Colonic mucosa (tissue), 4 donors: ENCODE measurements at regions not wholly inside any gene's neighbourhood (a gene's known extent, or its start where the extent isn't known, plus 50 kb on each side); places are given as distances from the start of the nearest gene placed in this dataset.

Source experiments
- DNase-seq: peaks from one replicate; pipeline ENCODE4 v3.0.0-alpha.2; 2020
- H3K27ac ChIP-seq: fragments of 200-600 bp; one replicate; pipeline ENCODE4 v1.8.0; 2021
- H3K27me3 ChIP-seq: fragments of 200-600 bp; one replicate; pipeline ENCODE4 v1.8.0; 2021
- H3K36me3 ChIP-seq: fragments of 200-600 bp; one replicate; pipeline ENCODE4 v1.8.0; 2021
- H3K4me1 ChIP-seq: fragments of 200-600 bp; one replicate; pipeline ENCODE4 v1.8.0; 2021; ENCODE audit warnings: mild to moderate bottlenecking
- H3K4me3 ChIP-seq: fragments of 200-600 bp; one replicate; pipeline ENCODE4 v1.8.0; 2021
- H3K9ac ChIP-seq, 2 donors: one replicate each; pipeline ENCODE4 v1.7.0; 2013; ENCODE audit warnings: control low read depth in 2 of 2, low read depth in 2 of 2, low read length in 2 of 2
- H3K9me3 ChIP-seq: fragments of 200-600 bp; one replicate; pipeline ENCODE4 v1.8.0; 2021
- CTCF ChIP-seq: fragments of 200-600 bp; IDR thresholded peaks from one replicate; pipeline ENCODE4 v1.8.0; 2022; ENCODE audit warnings: antibody characterized with exemption, mild to moderate bottlenecking
- intact Hi-C: fragments of 100-400 bp; cut with DNase I; formaldehyde crosslinking; loops from one replicate; pipeline ENCODE4 v1.14.1; 2022
- donor health status: healthy.
- donor health status: DM: no; HTN: no; CAD: no.
- donor health status: DM: no; HTN: no; CAD: no.

GRCh38 chr2:16243411-16243996 is 303.2 kb downstream of the MYCN start:
- no peak overlapping the region for H3K9ac ChIP-seq
- intact Hi-C loops, result no loop called here
- no peaks in the 10 kb centered on the region for H3K4me1 ChIP-seq
- no peak for TF ChIP-seq CTCF
- no peak overlapping the region for H3K27ac ChIP-seq
- no peaks in the 10 kb centered on the region for H3K36me3 ChIP-seq
- H3K4me3 ChIP-seq, result no peak overlapping the region
- DNase-seq, result no peak
- H3K27me3 ChIP-seq, result no peaks in the 10 kb centered on the region
- no peaks in the 10 kb centered on the region for H3K9me3 ChIP-seq

GRCh38 chr2:16242906-16243305 is 302.6 kb downstream of the MYCN start:
- DNase-seq, result no peak
- Histone ChIP-seq H3K4me3 (no peak overlapping the region), H3K27ac (no peak overlapping the region), H3K4me1 (no peaks in the 10 kb centered on the region), H3K9ac (no peak overlapping the region), H3K27me3 (no peaks in the 10 kb centered on the region), H3K9me3 (no peaks in the 10 kb centered on the region), H3K36me3 (no peaks in the 10 kb centered on the region)
- no peak for TF ChIP-seq CTCF
- intact Hi-C loops, result no loop called here

GRCh38 chr2:16241166-16242160 is 301.1 kb downstream of the MYCN start:
- Histone ChIP-seq H3K4me1 (no peaks in the 10 kb centered on the region), H3K27me3 (no peaks in the 10 kb centered on the region), H3K36me3 (no peaks in the 10 kb centered on the region), H3K9me3 (no peaks in the 10 kb centered on the region), H3K9ac (no peak overlapping the region), H3K27ac (no peak overlapping the region), H3K4me3 (no peak overlapping the region)
- no peak for DNase-seq
- intact Hi-C loops, result no loop called here
- TF ChIP-seq CTCF, result no peak

GRCh38 chr2:16240402-16240801 is 300.1 kb downstream of the MYCN start:
- no peak overlapping the region for H3K27ac ChIP-seq
- H3K27me3 ChIP-seq, result no peaks in the 10 kb centered on the region
- no peak for DNase-seq
- H3K4me3 ChIP-seq, result no peak overlapping the region
- intact Hi-C loops, result no loop called here
- TF ChIP-seq CTCF, result no peak
- no peaks in the 10 kb centered on the region for H3K36me3 ChIP-seq
- H3K4me1 ChIP-seq, result no peaks in the 10 kb centered on the region
- no peak overlapping the region for H3K9ac ChIP-seq
- no peaks in the 10 kb centered on the region for H3K9me3 ChIP-seq

- TF ChIP-seq CTCF, result no peak
Observed at GRCh38 chr2:16239296-16239850, 299.0 kb downstream of the MYCN start.

More at GRCh38 chr2:16239296-16239850, 299.0 kb downstream of the MYCN start:
- Histone ChIP-seq H3K9ac (no peak overlapping the region), H3K4me3 (no peak overlapping the region), H3K27me3 (no peaks in the 10 kb centered on the region), H3K36me3 (no peaks in the 10 kb centered on the region), H3K27ac (no peak overlapping the region), H3K4me1 (no peaks in the 10 kb centered on the region), H3K9me3 (no peaks in the 10 kb centered on the region)
- no peak for DNase-seq
- intact Hi-C loops, result no loop called here
